NK-92 (cell line): ENCODE measurements at regions not wholly inside any gene's neighbourhood (a gene's known extent, or its start where the extent isn't known, plus 50 kb on each side); places are given as distances from the start of the nearest gene placed in this dataset.

Experiments
- DNase-seq: peaks from one replicate; lab custom pipeline; 2025; ENCODE audit not compliant: unreplicated experiment; lab: John Stamatoyannopoulos, UW

DNA sequence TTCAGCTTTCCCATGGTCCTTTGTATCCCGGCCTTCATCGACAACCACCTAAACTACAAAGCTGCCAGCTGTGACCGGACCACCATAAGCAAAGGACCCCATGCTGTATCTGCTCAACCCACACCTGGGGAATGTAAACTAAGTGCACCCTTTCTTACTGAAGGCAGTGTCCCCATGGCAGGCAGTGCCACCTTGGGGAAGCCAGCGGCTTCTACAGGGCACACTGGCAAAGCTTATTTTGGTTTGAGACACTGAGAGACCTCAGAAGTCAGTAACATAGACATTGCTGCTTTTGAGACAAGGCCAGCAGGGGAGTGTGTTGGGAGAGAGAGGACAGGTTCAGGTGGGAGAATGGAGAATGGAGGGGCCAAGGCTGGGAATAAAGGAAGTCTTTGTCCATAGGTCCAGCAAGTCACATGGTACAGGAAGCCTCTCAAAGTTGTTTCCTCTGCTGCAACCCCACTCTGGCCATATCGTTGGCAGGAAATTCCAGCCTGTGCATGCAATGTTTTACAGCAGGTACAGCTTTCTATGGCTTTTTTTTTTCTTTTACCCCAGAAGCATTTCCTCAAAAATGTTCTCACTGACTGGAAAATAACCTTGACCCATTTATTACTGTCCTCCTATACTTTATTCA is 85.9 kb upstream of the NPVF start:
- no peak for DNase-seq

- no peak for DNase-seq
These were observed 86.5 kb upstream of the NPVF start for GRCh38 chr7:25314731-25315267.

- no peak for DNase-seq
These were observed 88.1 kb upstream of the NPVF start for GRCh38 chr7:25316366-25316765.

DNA sequence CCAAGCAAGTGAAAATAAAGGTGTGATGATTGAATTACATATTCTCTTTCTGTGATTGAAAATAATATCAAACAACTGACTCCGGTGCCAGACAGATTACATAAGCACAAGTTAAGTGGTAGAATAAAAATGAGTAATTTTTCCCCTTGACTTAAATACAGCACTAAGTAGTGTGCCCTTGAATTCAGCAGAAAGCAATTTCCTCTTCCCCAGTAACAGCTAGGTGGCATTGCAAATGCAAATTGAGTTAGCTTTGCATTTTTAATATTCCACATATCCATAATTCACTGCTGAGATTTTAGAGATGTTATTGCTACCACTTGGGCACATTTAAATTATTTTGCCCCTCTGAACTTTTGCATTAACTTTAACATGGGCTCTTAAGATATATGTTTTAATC is 89.8 kb upstream of the NPVF start:
- DNase-seq = no peak

GRCh38 chr7:25319707-25320106 is 91.4 kb upstream of the NPVF start:
- DNase-seq = no peak

- DNase-seq = no peak
These were observed 92.5 kb upstream of the NPVF start for GRCh38 chr7:25320791-25321190.

- no peak for DNase-seq
These were observed 93.1 kb upstream of the NPVF start for GRCh38 chr7:25321424-25321823.

DNA sequence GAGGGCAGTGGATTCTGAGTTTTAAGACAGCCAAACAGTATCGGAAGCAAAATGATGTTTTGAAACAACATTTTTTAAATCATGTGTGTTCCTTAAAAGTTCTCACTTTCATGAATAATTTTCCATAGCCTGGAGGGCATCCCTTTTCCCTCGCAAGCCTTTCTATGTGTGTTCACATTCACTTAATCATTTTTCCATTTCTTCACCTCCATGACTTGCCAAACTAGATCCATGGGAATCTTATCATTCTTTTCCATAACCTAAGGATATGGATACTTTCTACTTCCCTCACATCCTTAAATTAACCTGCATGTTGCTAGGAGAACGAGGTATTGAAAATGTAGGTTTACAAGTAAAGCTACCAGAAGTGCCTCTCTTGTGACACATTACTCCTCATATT is 94.2 kb upstream of the NPVF start:
- DNase-seq = no peak

GRCh38 chr7:25325186-25325757 is 97.0 kb upstream of the NPVF start:
- DNase-seq = no peak

GRCh38 chr7:25326501-25327156 is 98.3 kb upstream of the NPVF start:
- no peak for DNase-seq

GRCh38 chr7:25329815-25330214 is 101.5 kb upstream of the NPVF start:
- DNase-seq = no peak

GRCh38 chr7:25333296-25333928 is 105.1 kb upstream of the NPVF start:
- no peak for DNase-seq

- DNase-seq = no peak
These were observed 119.2 kb upstream of the NPVF start for GRCh38 chr7:25347360-25348066.

DNA sequence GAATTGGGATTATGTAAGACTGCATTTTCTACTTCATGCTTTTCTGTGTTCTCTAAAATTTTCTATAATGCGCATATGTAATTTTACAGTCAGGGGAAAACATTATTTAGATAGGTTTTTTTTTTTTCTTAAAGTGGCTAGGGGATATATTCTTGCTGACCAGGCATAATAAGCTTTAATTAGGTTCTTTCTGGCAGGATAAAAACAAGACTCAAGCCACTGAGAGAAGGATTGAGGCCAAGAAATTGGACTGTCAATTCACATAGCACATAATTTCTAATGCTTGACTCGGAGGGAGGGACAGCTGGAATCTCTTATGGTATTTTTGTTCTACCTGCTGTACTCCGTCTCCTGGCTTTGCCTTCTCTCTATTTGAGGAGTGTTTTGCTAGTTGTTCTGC is 119.8 kb upstream of the NPVF start:
- DNase-seq = no peak

DNA sequence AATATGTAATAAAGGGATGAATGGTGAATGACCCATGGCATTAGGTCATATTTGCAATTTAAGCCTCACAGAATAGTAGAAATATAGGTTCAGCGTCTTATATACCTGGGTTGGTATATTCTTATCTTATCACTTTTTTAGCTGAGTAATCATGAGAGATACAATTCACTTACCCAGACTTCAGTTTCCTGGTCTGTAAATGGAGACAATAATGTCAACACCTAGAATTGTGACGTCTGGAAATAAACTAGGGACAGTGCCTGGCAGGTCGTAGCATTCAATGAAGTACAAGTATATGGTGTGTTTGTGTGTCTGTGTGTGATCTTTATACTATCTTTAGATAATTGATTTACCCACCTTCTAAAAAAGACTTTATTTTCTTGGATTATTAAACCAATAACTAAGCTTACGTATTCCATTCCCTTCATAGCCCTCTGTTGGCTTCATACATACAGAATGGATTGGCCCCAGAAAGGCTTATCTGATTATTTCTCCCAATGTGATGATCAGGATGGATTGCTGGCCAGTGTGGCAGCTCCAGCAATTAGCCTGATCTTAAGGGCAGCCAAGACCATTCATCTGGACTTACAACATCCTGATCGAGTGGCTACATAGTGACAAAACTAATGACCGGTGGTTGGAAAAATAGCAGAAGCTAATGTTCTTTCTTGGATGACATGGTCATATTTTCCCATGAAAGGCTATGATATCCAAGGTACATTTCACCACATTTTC is 121.2 kb upstream of the NPVF start:
- no peak for DNase-seq

GRCh38 chr7:25350041-25350440 is 121.8 kb upstream of the NPVF start:
- DNase-seq = no peak

GRCh38 chr7:25351761-25352160 is 123.5 kb upstream of the NPVF start:
- DNase-seq = no peak

GRCh38 chr7:25353196-25353595 is 124.9 kb upstream of the NPVF start:
- DNase-seq = no peak

- no peak for DNase-seq
These were observed 125.4 kb upstream of the NPVF start for GRCh38 chr7:25353732-25354131.

GRCh38 chr7:25356534-25357151 is 128.4 kb upstream of the NPVF start:
- no peak for DNase-seq
